PFSK-1 (cell line): ENCODE measurements at regions not wholly inside any gene's neighbourhood (a gene's known extent, or its start where the extent isn't known, plus 50 kb on each side); places are given as distances from the start of the nearest gene placed in this dataset.

ENCODE experiments used
- POLR2AphosphoS5 ChIP-seq: IDR thresholded peaks from 2 replicates; pipeline ENCODE4 v1.6.1; 2012; ENCODE audit warnings: low read depth, mild to moderate bottlenecking, control low read depth, low read length, moderate library complexity
- SIN3A ChIP-seq: IDR thresholded peaks from 2 replicates; pipeline ENCODE4 v1.6.1; 2012; ENCODE audit warnings: mild to moderate bottlenecking, low read length, moderate library complexity, borderline replicate concordance; ENCODE audit not compliant: insufficient read depth
- TAF1 ChIP-seq: IDR thresholded peaks from 2 replicates; pipeline ENCODE4 v1.6.1; 2012; ENCODE audit warnings: low read length, control low read depth, borderline replicate concordance; ENCODE audit not compliant: insufficient read depth
- TF ChIP-seq, protein P1 (sequence below), 2 experiments: IDR thresholded peaks; 2 replicates each; pipeline versions ENCODE4 v1.6.1 to v1.8.0; 2011 to 2012; ENCODE audit warnings: low read depth in 2 of 2, low read length in 2 of 2, control low read depth in 1 of 2, inconsistent platforms in 1 of 2, mild to moderate bottlenecking in 1 of 2, moderate library complexity in 1 of 2; ENCODE audit not compliant: insufficient read depth in 1 of 2

DNA sequence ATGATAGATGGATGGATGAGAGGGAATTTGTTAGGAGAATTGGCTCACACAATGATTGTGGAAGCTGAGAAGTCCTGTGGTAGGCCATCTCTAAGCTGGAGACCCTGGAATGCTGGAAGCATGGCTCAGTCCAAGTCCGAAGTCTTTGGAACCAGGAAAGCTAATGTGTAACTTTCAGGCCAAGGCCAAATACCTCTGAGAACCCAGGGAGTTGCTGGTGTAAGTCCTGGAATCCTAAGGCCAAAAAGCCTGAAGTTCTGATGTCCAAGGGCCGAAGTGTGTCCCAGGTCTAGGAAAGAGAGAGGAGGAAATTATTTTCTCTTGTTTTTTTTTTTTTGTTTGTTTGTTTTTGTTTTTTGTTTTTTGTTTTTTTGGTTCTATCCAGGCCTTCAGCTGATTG lies 492.2 kb upstream of the GCFC2 start:
- TF ChIP-seq TAF1 (no peak), POLR2AphosphoS5 (no peak), SIN3A (no peak)
- TF ChIP-seq, protein P1, sequence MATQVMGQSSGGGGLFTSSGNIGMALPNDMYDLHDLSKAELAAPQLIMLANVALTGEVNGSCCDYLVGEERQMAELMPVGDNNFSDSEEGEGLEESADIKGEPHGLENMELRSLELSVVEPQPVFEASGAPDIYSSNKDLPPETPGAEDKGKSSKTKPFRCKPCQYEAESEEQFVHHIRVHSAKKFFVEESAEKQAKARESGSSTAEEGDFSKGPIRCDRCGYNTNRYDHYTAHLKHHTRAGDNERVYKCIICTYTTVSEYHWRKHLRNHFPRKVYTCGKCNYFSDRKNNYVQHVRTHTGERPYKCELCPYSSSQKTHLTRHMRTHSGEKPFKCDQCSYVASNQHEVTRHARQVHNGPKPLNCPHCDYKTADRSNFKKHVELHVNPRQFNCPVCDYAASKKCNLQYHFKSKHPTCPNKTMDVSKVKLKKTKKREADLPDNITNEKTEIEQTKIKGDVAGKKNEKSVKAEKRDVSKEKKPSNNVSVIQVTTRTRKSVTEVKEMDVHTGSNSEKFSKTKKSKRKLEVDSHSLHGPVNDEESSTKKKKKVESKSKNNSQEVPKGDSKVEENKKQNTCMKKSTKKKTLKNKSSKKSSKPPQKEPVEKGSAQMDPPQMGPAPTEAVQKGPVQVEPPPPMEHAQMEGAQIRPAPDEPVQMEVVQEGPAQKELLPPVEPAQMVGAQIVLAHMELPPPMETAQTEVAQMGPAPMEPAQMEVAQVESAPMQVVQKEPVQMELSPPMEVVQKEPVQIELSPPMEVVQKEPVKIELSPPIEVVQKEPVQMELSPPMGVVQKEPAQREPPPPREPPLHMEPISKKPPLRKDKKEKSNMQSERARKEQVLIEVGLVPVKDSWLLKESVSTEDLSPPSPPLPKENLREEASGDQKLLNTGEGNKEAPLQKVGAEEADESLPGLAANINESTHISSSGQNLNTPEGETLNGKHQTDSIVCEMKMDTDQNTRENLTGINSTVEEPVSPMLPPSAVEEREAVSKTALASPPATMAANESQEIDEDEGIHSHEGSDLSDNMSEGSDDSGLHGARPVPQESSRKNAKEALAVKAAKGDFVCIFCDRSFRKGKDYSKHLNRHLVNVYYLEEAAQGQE (IDR thresholded peaks at IDR 0.05; ENCODE audit: insufficient read depth in 1 of 2, low read depth in 2 of 2, low read length in 2 of 2), result no peak
